ENCODE measurements at regions not wholly inside any gene's neighbourhood (a gene's known extent, or its start where the extent isn't known, plus 50 kb on each side); places are given as distances from the start of the nearest gene placed in this dataset.

DNA sequence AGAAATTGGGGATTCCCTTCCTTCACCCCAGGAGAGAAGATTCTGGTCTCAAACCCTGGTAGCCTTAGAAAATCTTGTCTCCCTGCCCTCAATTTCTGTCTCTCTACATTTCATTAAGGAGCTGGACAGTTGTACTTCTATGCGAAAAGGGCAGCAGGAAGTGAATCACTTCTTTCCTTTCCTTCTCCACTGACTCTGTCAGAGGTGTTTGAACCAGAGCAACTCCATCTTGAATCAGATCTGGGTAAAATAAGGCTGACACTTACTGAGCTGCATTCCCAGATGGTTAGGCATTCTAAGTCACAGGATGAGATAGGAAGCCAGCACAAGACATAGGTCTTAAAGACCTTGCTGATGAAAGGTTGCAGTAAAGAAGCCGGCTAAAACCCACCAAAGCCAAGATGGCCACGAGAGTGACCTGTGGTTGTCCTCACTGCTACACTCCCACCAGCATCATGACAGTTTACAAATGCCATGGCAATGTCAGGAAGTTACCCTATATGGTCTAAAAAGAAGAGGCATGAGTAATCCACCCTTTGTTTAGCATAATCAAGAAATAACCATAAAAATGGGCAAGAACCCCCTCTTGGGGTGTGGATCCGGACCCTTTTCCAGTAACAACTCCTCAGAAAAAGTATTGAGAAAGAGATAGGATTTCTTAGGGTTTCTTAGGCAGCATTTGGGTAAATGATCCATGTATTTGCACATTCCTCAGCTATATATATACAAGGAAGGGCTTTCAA lies 95.8 kb upstream of the PLCB4 start (continued):
- TF ChIP-seq, protein P1, sequence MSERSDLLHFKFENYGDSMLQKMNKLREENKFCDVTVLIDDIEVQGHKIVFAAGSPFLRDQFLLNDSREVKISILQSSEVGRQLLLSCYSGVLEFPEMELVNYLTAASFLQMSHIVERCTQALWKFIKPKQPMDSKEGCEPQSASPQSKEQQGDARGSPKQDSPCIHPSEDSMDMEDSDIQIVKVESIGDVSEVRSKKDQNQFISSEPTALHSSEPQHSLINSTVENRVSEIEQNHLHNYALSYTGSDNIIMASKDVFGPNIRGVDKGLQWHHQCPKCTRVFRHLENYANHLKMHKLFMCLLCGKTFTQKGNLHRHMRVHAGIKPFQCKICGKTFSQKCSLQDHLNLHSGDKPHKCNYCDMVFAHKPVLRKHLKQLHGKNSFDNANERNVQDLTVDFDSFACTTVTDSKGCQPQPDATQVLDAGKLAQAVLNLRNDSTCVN (CRISPR knock-in tag; IDR thresholded peaks at IDR 0.05) = no peak
- TF ChIP-seq TBL1XR1 (IDR thresholded peaks at IDR 0.05; ENCODE audit: low read length in 2 of 2) (no peak), GABPA (tag; conservative IDR thresholded peaks at IDR 0.05; ENCODE audit: low read depth) (no peak), ZNF133 (CRISPR knock-in tag; IDR thresholded peaks at IDR 0.05) (no peak), BRD9 (IDR thresholded peaks at IDR 0.05; ENCODE audit: low read depth, partially characterized antibody) (no peak), ZSCAN29 (IDR thresholded peaks at IDR 0.05) (no peak), FOXK2 (conservative IDR thresholded peaks at IDR 0.05 in 1 of 2, IDR thresholded peaks at IDR 0.05 in 1 of 2; ENCODE audit: low read depth in 2 of 2) (no peak), FUS (optimal IDR thresholded peaks at IDR 0.05; ENCODE audit: low read depth, low read length) (no peak), SP1 (CRISPR knock-in tag; IDR thresholded peaks at IDR 0.05) (no peak), ZNF766 (CRISPR knock-in tag; conservative IDR thresholded peaks at IDR 0.05) (no peak), SNRNP70 (optimal IDR thresholded peaks at IDR 0.05; ENCODE audit: low read depth, low read length) (no peak), ZNF121 (CRISPR knock-in tag; conservative IDR thresholded peaks at IDR 0.05) (no peak), NR1H2 (CRISPR knock-in tag; IDR thresholded peaks at IDR 0.05) (no peak), CHD1 (IDR thresholded peaks at IDR 0.05; ENCODE audit: low read length) (no peak), NCOA2 (IDR thresholded peaks at IDR 0.05; ENCODE audit: partially characterized antibody in 2 of 2) (no peak), SMAD3 (CRISPR knock-in tag; conservative IDR thresholded peaks at IDR 0.05) (peak; percentile 69; the same call in 1 of the 2 replicates), TAF9B (IDR thresholded peaks at IDR 0.05; ENCODE audit: partially characterized antibody) (no peak), ZBTB8A (IDR thresholded peaks at IDR 0.05; ENCODE audit: partially characterized antibody) (no peak), HNRNPH1 (optimal IDR thresholded peaks at IDR 0.05; ENCODE audit: low read depth, low read length) (no peak)
- TF ChIP-seq, protein P2, sequence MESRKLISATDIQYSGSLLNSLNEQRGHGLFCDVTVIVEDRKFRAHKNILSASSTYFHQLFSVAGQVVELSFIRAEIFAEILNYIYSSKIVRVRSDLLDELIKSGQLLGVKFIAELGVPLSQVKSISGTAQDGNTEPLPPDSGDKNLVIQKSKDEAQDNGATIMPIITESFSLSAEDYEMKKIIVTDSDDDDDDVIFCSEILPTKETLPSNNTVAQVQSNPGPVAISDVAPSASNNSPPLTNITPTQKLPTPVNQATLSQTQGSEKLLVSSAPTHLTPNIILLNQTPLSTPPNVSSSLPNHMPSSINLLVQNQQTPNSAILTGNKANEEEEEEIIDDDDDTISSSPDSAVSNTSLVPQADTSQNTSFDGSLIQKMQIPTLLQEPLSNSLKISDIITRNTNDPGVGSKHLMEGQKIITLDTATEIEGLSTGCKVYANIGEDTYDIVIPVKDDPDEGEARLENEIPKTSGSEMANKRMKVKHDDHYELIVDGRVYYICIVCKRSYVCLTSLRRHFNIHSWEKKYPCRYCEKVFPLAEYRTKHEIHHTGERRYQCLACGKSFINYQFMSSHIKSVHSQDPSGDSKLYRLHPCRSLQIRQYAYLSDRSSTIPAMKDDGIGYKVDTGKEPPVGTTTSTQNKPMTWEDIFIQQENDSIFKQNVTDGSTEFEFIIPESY (CRISPR knock-in tag; IDR thresholded peaks at IDR 0.05) = no peak
- TF ChIP-seq, protein P3, sequence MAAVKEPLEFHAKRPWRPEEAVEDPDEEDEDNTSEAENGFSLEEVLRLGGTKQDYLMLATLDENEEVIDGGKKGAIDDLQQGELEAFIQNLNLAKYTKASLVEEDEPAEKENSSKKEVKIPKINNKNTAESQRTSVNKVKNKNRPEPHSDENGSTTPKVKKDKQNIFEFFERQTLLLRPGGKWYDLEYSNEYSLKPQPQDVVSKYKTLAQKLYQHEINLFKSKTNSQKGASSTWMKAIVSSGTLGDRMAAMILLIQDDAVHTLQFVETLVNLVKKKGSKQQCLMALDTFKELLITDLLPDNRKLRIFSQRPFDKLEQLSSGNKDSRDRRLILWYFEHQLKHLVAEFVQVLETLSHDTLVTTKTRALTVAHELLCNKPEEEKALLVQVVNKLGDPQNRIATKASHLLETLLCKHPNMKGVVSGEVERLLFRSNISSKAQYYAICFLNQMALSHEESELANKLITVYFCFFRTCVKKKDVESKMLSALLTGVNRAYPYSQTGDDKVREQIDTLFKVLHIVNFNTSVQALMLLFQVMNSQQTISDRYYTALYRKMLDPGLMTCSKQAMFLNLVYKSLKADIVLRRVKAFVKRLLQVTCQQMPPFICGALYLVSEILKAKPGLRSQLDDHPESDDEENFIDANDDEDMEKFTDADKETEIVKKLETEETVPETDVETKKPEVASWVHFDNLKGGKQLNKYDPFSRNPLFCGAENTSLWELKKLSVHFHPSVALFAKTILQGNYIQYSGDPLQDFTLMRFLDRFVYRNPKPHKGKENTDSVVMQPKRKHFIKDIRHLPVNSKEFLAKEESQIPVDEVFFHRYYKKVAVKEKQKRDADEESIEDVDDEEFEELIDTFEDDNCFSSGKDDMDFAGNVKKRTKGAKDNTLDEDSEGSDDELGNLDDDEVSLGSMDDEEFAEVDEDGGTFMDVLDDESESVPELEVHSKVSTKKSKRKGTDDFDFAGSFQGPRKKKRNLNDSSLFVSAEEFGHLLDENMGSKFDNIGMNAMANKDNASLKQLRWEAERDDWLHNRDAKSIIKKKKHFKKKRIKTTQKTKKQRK (IDR thresholded peaks at IDR 0.05; ENCODE audit: borderline replicate concordance, low read depth, low read length) = no peak
- TF ChIP-seq, protein P4, sequence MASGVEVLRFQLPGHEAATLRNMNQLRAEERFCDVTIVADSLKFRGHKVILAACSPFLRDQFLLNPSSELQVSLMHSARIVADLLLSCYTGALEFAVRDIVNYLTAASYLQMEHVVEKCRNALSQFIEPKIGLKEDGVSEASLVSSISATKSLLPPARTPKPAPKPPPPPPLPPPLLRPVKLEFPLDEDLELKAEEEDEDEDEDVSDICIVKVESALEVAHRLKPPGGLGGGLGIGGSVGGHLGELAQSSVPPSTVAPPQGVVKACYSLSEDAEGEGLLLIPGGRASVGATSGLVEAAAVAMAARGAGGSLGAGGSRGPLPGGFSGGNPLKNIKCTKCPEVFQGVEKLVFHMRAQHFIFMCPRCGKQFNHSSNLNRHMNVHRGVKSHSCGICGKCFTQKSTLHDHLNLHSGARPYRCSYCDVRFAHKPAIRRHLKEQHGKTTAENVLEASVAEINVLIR (CRISPR knock-in tag; IDR thresholded peaks at IDR 0.05) = peak; percentile 58; the same call in 1 of the 2 replicates

Measured in K562 (cell line).